IMR-90 (cell line): ENCODE measurements at regions not wholly inside any gene's neighbourhood (a gene's known extent, or its start where the extent isn't known, plus 50 kb on each side); places are given as distances from the start of the nearest gene placed in this dataset.
A peak's percentile ranks its signal among the peaks of the same experiment; 100 is the strongest.

Source experiments
- ATAC-seq: fragments of 200-7000 bp; cut with Tn5 transposase; 2 replicates; pipeline ENCODE4 v1.9.1; 2020; ENCODE audit warnings: low read depth, mild to moderate bottlenecking, moderate library complexity
- BruUV-seq: library from RNA; stranded (reverse); fragments of 400-500 nt; replicated peaks from 2 replicates; lab custom pipeline; 2021; lab: Mats Ljungman, UMichigan
- CTCF ChIA-PET: fragments of 300-600 bp; formaldehyde crosslinking; extraction: SDS; loops from one replicate; lab custom pipeline; 2021; ENCODE audit warnings: antibody characterized with exemption; lab: Yijun Ruan, JAX
- POLR2A ChIA-PET: fragments of 300-600 bp; sonication (Branson Sonifier 250); formaldehyde crosslinking; loops from one replicate; lab custom pipeline; 2022; ENCODE audit warnings: antibody characterized with exemption; ENCODE audit not compliant: unreplicated experiment; lab: Charles Lee
- DNase-seq: peaks from one replicate; pipeline ENCODE4 v3.0.0; 2013
- H2AFZ ChIP-seq: replicated peaks from 2 replicates; pipeline ENCODE3; 2013; ENCODE audit warnings: low read length, mild to moderate bottlenecking; ENCODE audit not compliant: poor library complexity
- H2AK5ac ChIP-seq: 2 replicates; pipeline ENCODE4 v1.6.1; 2013; ENCODE audit warnings: low read depth, low read length, inconsistent platforms
- H2AK9ac ChIP-seq: replicated peaks from 2 replicates; pipeline ENCODE3; 2013; ENCODE audit warnings: mild to moderate bottlenecking, low read depth, low read length, moderate library complexity; ENCODE audit not compliant: poor library complexity
- H2BK120ac ChIP-seq: 2 replicates; pipeline ENCODE4 v1.6.1; 2013; ENCODE audit warnings: low read depth, low read length, inconsistent platforms
- H2BK15ac ChIP-seq: 3 replicates; pipeline ENCODE4 v1.6.1; 2013; ENCODE audit warnings: low read depth, low read length, inconsistent platforms
- H2BK20ac ChIP-seq: 2 replicates; pipeline ENCODE4 v1.6.1; 2013; ENCODE audit warnings: low read depth, mild to moderate bottlenecking, inconsistent platforms, low read length, moderate library complexity
- H2BK5ac ChIP-seq: 2 replicates; pipeline ENCODE4 v1.6.1; 2013; ENCODE audit warnings: mild to moderate bottlenecking, low read depth, low read length, inconsistent platforms; ENCODE audit not compliant: poor library complexity, severe bottlenecking
- H3K14ac ChIP-seq: replicated peaks from 2 replicates; pipeline ENCODE4 v1.6.1; 2013; ENCODE audit warnings: low read depth, low read length, inconsistent platforms
- H3K18ac ChIP-seq: 2 replicates; pipeline ENCODE4 v1.6.1; 2013; ENCODE audit warnings: low read depth, low read length, control low read depth
- H3K23ac ChIP-seq: 2 replicates; pipeline ENCODE4 v1.6.1; 2013; ENCODE audit warnings: low read depth, low read length, inconsistent platforms
- H3K27ac ChIP-seq: 2 replicates; pipeline ENCODE4 v1.5.1; 2013; ENCODE audit warnings: mild to moderate bottlenecking, control low read depth, low read length; ENCODE audit not compliant: insufficient read depth
- H3K27me3 ChIP-seq: 2 replicates; pipeline ENCODE4 v1.6.1; 2013; ENCODE audit warnings: low read length; ENCODE audit not compliant: control insufficient read depth, insufficient read depth
- H3K36me3 ChIP-seq: 2 replicates; pipeline ENCODE4 v1.6.1; 2013; ENCODE audit warnings: low read length, mixed read lengths; ENCODE audit not compliant: control insufficient read depth, insufficient read depth
- H3K4ac ChIP-seq: 2 replicates; pipeline ENCODE4 v1.6.1; 2013; ENCODE audit warnings: low read depth, low read length, inconsistent platforms
- H3K4me1 ChIP-seq: 2 replicates; pipeline ENCODE4 v1.6.1; 2013; ENCODE audit warnings: low read length, mixed read lengths; ENCODE audit not compliant: control insufficient read depth, insufficient read depth
- H3K4me2 ChIP-seq: 2 replicates; pipeline ENCODE4 v1.6.1; 2013; ENCODE audit warnings: low read depth, mild to moderate bottlenecking, control low read depth, low read length, moderate library complexity
- H3K4me3 ChIP-seq: 2 replicates; pipeline ENCODE4 v1.5.1; 2013; ENCODE audit warnings: low read depth, mild to moderate bottlenecking, control low read depth, low read length, moderate library complexity; ENCODE audit not compliant: insufficient read depth
- H3K56ac ChIP-seq: 2 replicates; pipeline ENCODE4 v1.6.1; 2013; ENCODE audit warnings: low read length, inconsistent platforms; ENCODE audit not compliant: insufficient read depth; ENCODE audit errors: extremely low read depth
- H3K79me1 ChIP-seq, 2 experiments: 2 replicates each; pipeline ENCODE4 v1.6.1; 2013; ENCODE audit warnings: low read length in 2 of 2, inconsistent platforms in 1 of 2, low read depth in 1 of 2
- H3K9ac ChIP-seq: 2 replicates; pipeline ENCODE4 v1.6.1; 2013; ENCODE audit warnings: low read depth, low read length, control low read depth
- H3K9me1 ChIP-seq: 2 replicates; pipeline ENCODE4 v1.6.1; 2013; ENCODE audit warnings: low read length, inconsistent platforms; ENCODE audit not compliant: insufficient read depth
- H3K9me3 ChIP-seq: 2 replicates; pipeline ENCODE4 v1.6.1; 2013; ENCODE audit warnings: low read length; ENCODE audit not compliant: control insufficient read depth, insufficient read depth
- H4K20me1 ChIP-seq: 2 replicates; pipeline ENCODE4 v1.6.1; 2013; ENCODE audit warnings: low read length, inconsistent platforms; ENCODE audit not compliant: insufficient read depth
- H4K5ac ChIP-seq: 2 replicates; pipeline ENCODE4 v1.6.1; 2013; ENCODE audit warnings: mild to moderate bottlenecking, low read depth, low read length, control low read depth
- H4K8ac ChIP-seq, 2 experiments: 2 replicates each; pipeline ENCODE4 v1.6.1; 2013; ENCODE audit warnings: low read depth in 2 of 2, low read length in 2 of 2, control low read depth in 1 of 2, inconsistent platforms in 1 of 2
- H4K91ac ChIP-seq: 2 replicates; pipeline ENCODE4 v1.6.1; 2013; ENCODE audit warnings: low read depth, low read length, inconsistent platforms; ENCODE audit not compliant: insufficient read depth
- CEBPB ChIP-seq: IDR thresholded peaks from 2 replicates; pipeline ENCODE4 v1.6.1; 2012; ENCODE audit warnings: low read depth, low read length, improper control_type of control experiment
- CTCF ChIP-seq: conservative IDR thresholded peaks from 2 replicates; pipeline ENCODE4 v1.5.1; 2012; ENCODE audit warnings: mild to moderate bottlenecking, low read depth, low read length, improper control_type of control experiment
- ELK1 ChIP-seq: fragments of 150-350 bp; IDR thresholded peaks from 2 replicates; pipeline ENCODE4 v1.6.1; 2016; ENCODE audit warnings: low read depth, mild to moderate bottlenecking, low read length, moderate library complexity, borderline replicate concordance
- FOS ChIP-seq: fragments of 150-350 bp; IDR thresholded peaks from 2 replicates; pipeline ENCODE4 v1.6.1; 2016; ENCODE audit warnings: low read depth, low read length
- MAFK ChIP-seq: IDR thresholded peaks from 2 replicates; pipeline ENCODE4 v1.6.1; 2012; ENCODE audit warnings: low read depth, low read length, improper control_type of control experiment
- POLR2A ChIP-seq: IDR thresholded peaks from 2 replicates; pipeline ENCODE4 v1.6.1; 2012; ENCODE audit warnings: mild to moderate bottlenecking, low read depth, low read length
- RAD21 ChIP-seq: IDR thresholded peaks from 2 replicates; pipeline ENCODE4 v1.6.1; 2012; ENCODE audit warnings: low read length, improper control_type of control experiment
- RCOR1 ChIP-seq: IDR thresholded peaks from 2 replicates; pipeline ENCODE4 v1.6.1; 2012; ENCODE audit warnings: mild to moderate bottlenecking, low read length, improper control_type of control experiment; ENCODE audit not compliant: insufficient replicate concordance
- RFX5 ChIP-seq: IDR thresholded peaks from 2 replicates; pipeline ENCODE4 v1.8.0; 2012; ENCODE audit warnings: low read depth, mild to moderate bottlenecking, low read length, moderate library complexity
- SMC3 ChIP-seq: fragments of 150-350 bp; IDR thresholded peaks from 2 replicates; pipeline ENCODE4 v1.6.1; 2016; ENCODE audit warnings: low read depth, mild to moderate bottlenecking, antibody characterized with exemption, low read length, moderate library complexity
- WGBS, 2 experiments: methylation state at CpG; one replicate each; pipeline versions ENCODE4 v1.1.5 to v1.1.7; 2013; ENCODE audit warnings: missing lambda C conversion rate in 2 of 2; ENCODE audit not compliant: insufficient read length in 1 of 2; ENCODE audit errors: extremely low coverage in 2 of 2; 5-methylcytosine and 5-hydroxymethylcytosine counted together
- dilution Hi-C: fragments of 300-500 bp; cut with HindIII; formaldehyde crosslinking; loops from one replicate; pipeline ENCODE4 v1.14.3; 2018; ENCODE audit warnings: low sequenced_read_pairs; ENCODE audit not compliant: unreplicated experiment
- in situ Hi-C: fragments of 300-500 bp; cut with MboI; formaldehyde crosslinking; loops from 3 replicates; pipeline ENCODE4 v1.14.3; 2019; ENCODE audit warnings: low sequenced_read_pairs, inconsistent platforms, mixed read lengths
- intact Hi-C: fragments of 100-400 bp; cut with micrococcal nuclease; formaldehyde crosslinking; loops from 2 replicates; pipeline ENCODE4 v1.10.0; 2022
- TF ChIP-seq, protein P1 (sequence below): fragments of 150-350 bp; IDR thresholded peaks from 2 replicates; pipeline ENCODE4 v1.6.1; 2017; ENCODE audit warnings: mild to moderate bottlenecking, antibody characterized with exemption, low read length, low read depth

- Histone ChIP-seq H3K18ac (no peak overlapping the region), H3K27ac (no peak overlapping the region), H2AK9ac (no peak overlapping the region), H3K4ac (no peak overlapping the region), H3K23ac (no peak overlapping the region), H4K91ac (no peak overlapping the region), H3K4me1 (no peaks in the 10 kb centered on the region; the same call in 1 of the 2 replicates), H3K9me3 (no peaks in the 10 kb centered on the region), H3K14ac (no peak overlapping the region), H2BK20ac (no peak overlapping the region), H3K9me1 (no peaks in the 10 kb centered on the region), H2BK5ac (no peak overlapping the region), H4K5ac (no peak overlapping the region), H3K4me3 (no peak overlapping the region), H3K27me3 (no peaks in the 10 kb centered on the region; the same call in 1 of the 2 replicates), H4K8ac (no peak overlapping the region), H2AFZ (no peak overlapping the region), H3K56ac (no peak overlapping the region), H2BK15ac (no peak overlapping the region), H4K20me1 (no peaks in the 10 kb centered on the region), H2BK120ac (no peak overlapping the region), H3K9ac (no peak overlapping the region), H3K4me2 (no peak overlapping the region), H3K79me1 (no peaks in the 10 kb centered on the region), H3K36me3 (no peaks in the 10 kb centered on the region), H2AK5ac (no peak overlapping the region)
- POLR2A ChIA-PET, result no interaction called here
- peak; percentile 36 for DNase-seq
- no TSS peak for BruUV-seq
- in situ Hi-C loops, result no loop called here
- ATAC-seq, result peak; percentile 49
- TF ChIP-seq SMC3 (no peak; the same call in 1 of the 2 replicates), MAFK (no peak), POLR2A (no peak), ELK1 (no peak), FOS (no peak), CTCF (peak; percentile 42), RFX5 (no peak), RCOR1 (no peak), CEBPB (no peak), RAD21 (peak; percentile 52)
- TF ChIP-seq, protein P1, sequence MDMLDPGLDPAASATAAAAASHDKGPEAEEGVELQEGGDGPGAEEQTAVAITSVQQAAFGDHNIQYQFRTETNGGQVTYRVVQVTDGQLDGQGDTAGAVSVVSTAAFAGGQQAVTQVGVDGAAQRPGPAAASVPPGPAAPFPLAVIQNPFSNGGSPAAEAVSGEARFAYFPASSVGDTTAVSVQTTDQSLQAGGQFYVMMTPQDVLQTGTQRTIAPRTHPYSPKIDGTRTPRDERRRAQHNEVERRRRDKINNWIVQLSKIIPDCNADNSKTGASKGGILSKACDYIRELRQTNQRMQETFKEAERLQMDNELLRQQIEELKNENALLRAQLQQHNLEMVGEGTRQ, result no peak
- dilution Hi-C loops, result no loop called here
- CTCF ChIA-PET, result interaction anchor here (1.4 kb wide), 1 partner anchor 144 kb away, joined by 4 read pairs; no protein-coding TSS in a partner anchor
- WGBS, 2 experiments, result no CpG with 5 or more reads among the region's 4 CpGs
- intact Hi-C loops, result no loop called here
These were observed 54.0 kb upstream of the ABHD2 start for GRCh38 chr15:89034305-89034704.
